GM18870 (cell line): ENCODE measurements at regions not wholly inside any gene's neighbourhood (a gene's known extent, or its start where the extent isn't known, plus 50 kb on each side); places are given as distances from the start of the nearest gene placed in this dataset.
"Not testable (repeated sequence)": the region's sequence is repeated elsewhere in the genome, so short reads cannot be mapped to it uniquely, and the experiment has no call there.

ENCODE experiments used
- ATAC-seq: cut with Tn5 transposase; IDR thresholded peaks from one replicate; pipeline ENCODE4 v1.9.1; 2021; ENCODE audit warnings: moderate library complexity; ENCODE audit not compliant: unreplicated experiment

GRCh38 chr10:113487154-113487553 lies 65.7 kb upstream of the HABP2 start:
- no peak for ATAC-seq

DNA sequence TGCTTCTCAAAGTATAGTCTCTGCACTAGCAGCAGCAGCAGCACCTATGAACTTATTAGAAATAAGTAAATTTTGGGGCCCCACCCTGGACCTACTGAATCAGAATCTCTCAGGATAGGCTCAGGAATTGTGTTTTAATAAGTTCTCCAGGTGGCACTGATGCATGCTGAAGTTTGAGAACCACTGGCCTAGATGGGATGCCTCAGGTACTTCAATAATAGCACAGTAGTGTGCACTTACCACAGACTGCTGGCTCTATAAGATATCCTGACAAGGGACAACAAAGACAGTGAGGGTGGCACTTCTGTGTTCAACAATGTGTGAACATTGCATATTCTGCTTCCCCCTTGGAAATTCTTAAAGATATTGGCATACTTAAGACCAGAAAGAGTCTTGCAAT lies 64.7 kb upstream of the HABP2 start:
- no peak for ATAC-seq

- not testable (repeated sequence) for ATAC-seq
Measured at GRCh38 chr10:113489522-113489921, 63.3 kb upstream of the HABP2 start.

DNA sequence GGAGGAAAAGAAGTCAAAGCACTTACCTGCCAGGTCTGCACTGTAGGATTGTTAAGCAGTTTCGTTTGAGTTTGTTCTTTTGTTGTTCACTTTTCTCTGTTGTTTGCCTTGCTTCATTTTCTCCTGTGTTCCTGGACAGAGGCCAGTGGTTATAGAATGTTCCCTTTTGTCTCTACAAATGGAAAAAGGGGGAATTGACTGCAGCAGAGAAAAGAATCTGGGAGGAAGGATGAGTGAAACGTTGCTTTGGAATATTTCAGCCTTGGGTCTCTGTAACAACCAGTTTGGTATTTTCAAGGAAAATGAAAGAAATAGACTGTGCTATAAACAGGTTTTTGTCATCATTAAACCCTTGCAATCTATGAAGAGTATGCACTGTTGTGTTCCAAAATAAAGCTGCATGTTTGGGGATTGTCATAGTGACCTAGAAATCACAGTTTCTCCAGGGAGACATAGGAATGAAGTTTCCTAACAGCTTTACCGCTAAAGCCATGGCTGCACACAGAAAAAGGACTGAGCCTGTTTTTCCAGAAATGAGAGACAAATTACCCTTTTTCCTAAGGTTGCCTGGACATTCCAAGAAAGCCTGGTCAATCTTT lies 60.8 kb upstream of the HABP2 start:
- ATAC-seq = no peak

DNA sequence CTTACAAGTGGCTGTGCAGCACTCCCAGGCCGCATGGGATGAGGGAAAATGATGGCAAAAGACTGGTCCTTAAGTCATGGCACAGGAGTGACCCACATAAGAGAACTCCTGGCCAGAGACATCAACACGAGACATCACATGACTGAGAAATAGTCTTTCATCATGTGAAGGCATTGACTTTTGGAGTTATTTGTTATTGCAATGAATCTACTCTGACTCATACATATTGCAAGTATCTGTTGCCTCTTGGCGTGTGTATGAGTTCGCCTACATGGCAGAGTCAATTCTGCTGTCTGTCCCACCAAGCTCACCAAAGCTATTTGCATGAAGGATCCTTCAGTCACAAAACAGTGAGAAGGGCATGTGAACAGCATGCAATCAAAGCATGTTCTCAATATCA lies 59.7 kb upstream of the HABP2 start:
- ATAC-seq = no peak

- no peak for ATAC-seq
Measured at GRCh38 chr10:113493882-113494301, 59.0 kb upstream of the HABP2 start.

DNA sequence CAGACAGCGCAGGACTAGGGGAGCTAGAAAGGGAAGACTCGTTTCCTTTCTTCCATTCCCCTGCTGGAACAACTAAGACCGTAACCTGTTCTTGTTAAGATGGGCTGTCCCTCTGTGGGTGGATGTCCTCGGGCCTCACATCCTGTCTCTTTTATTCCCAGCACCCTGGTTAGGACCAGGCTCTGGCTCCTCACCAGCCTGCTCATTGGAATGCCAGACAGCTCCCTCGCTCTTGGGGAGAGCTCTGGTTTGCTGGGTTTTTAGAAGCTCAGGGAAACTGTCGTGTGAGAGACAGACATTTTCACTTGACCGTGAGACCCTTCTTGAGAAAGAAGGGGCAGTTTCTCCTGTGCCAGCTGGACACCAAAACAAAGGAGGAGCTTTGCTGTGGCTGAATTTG lies 58.1 kb upstream of the HABP2 start:
- no peak for ATAC-seq

DNA sequence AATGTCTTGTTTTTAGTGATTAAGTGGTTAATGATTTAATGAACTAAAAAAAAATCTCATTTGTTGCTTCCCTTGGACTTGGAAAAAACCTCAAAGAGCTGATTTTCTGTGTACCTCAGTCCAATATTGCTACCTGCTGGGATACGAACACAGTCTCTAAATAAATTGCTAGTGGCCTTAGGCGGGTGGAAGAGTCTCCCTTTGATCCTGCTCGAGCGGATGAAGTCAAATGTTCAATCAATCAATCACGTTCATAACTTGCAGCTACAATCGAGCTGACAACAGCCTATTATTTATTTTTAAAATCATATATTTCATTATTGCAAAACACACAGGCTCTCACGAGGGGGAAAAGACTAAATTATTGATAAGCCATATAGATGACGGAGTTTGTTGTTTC lies 57.3 kb upstream of the HABP2 start:
- ATAC-seq = no peak

- no peak for ATAC-seq
Measured at GRCh38 chr10:113496111-113497109, 56.4 kb upstream of the HABP2 start.

- no peak for ATAC-seq
Measured at GRCh38 chr10:113497198-113497597, 55.7 kb upstream of the HABP2 start.

DNA sequence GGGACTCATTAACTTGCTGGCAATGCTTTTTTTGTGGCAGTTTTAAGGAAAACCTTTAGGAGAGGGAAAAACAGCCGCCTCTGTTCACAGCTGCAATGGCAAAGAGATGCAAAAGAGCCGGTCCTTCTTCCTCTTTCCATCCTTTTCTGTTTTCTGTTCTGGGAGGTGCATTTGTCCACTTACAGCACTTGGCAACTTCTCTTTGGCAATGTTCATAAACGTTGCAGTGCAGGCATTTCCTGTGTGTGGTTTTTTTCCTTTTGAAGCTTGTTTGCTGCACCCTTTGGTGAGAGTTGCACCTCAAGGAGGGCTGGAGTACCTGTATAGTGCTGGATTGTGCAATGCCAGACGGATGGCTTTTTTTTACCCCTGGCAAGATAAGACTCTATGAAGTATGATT lies 53.9 kb upstream of the HABP2 start:
- no peak for ATAC-seq

- no peak for ATAC-seq
Measured at GRCh38 chr10:113499806-113500205, 53.0 kb upstream of the HABP2 start.

GRCh38 chr10:113501031-113501430 lies 51.8 kb upstream of the HABP2 start:
- not testable (repeated sequence) for ATAC-seq
